ENCODE measurements at regions not wholly inside any gene's neighbourhood (a gene's known extent, or its start where the extent isn't known, plus 50 kb on each side); places are given as distances from the start of the nearest gene placed in this dataset.

DNA sequence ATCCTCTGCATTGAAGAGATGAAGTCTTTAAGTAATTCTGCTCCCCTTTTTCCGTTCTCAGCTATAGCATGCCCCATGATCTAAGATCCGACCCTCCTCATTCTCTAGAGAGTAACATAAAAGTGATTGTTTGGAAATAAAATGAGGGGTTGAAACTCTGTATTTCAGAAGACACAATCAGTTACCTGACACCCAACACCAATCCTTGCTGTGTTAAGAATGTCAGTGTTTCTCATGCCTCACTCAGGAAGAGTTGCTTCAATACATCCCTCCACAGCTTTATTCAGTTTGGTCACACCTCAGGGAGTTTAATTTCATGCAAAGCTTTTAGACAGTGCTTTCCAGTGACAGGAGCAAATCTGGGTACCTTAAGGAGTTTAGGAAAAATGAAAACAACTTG, 49.9 kb upstream of the RBBP8 start:
- no peak for DNase-seq
- TF ChIP-seq POLR2A (IDR thresholded peaks at IDR 0.05), result no peak
- TF ChIP-seq, protein P1, sequence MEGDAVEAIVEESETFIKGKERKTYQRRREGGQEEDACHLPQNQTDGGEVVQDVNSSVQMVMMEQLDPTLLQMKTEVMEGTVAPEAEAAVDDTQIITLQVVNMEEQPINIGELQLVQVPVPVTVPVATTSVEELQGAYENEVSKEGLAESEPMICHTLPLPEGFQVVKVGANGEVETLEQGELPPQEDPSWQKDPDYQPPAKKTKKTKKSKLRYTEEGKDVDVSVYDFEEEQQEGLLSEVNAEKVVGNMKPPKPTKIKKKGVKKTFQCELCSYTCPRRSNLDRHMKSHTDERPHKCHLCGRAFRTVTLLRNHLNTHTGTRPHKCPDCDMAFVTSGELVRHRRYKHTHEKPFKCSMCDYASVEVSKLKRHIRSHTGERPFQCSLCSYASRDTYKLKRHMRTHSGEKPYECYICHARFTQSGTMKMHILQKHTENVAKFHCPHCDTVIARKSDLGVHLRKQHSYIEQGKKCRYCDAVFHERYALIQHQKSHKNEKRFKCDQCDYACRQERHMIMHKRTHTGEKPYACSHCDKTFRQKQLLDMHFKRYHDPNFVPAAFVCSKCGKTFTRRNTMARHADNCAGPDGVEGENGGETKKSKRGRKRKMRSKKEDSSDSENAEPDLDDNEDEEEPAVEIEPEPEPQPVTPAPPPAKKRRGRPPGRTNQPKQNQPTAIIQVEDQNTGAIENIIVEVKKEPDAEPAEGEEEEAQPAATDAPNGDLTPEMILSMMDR (IDR thresholded peaks at IDR 0.05), result no peak
- H3K27me3 ChIP-seq, result no peaks in the 10 kb centered on the region
- no peaks in the 10 kb centered on the region for H3K9me3 ChIP-seq
- no peaks in the 10 kb centered on the region for H3K4me1 ChIP-seq
- no peak overlapping the region for H3K27ac ChIP-seq
- no peak overlapping the region for H3K4me3 ChIP-seq
- H3K36me3 ChIP-seq, result no peaks in the 10 kb centered on the region

Small RNA genes in the stretch of these regions (small RNA-seq; reads per million reads assigned to genes)
- gene RNU6-1032P, result 0 reads per million in 2 donors

Data from Peyer's patch (tissue), 4 donors.